Loucy (cell line): ENCODE measurements at regions not wholly inside any gene's neighbourhood (a gene's known extent, or its start where the extent isn't known, plus 50 kb on each side); places are given as distances from the start of the nearest gene placed in this dataset.

Experiments used
- H2AFZ ChIP-seq: fragments of 200-600 bp; sonication (generic); 2 replicates; pipeline ENCODE4 v1.6.0; 2016; ENCODE audit warnings: antibody characterized with exemption, mild to moderate bottlenecking, low read length, moderate library complexity
- H3F3A ChIP-seq: fragments of 200-600 bp; 2 replicates; pipeline ENCODE4 v1.6.0; 2016; ENCODE audit warnings: antibody characterized with exemption, low read depth, mild to moderate bottlenecking
- H3K27me3 ChIP-seq: fragments of 200-600 bp; sonication (generic); 2 replicates; pipeline ENCODE4 v1.6.1; 2014; ENCODE audit warnings: low read length, mild to moderate bottlenecking; ENCODE audit not compliant: insufficient read depth, poor library complexity, severe bottlenecking
- H3K36me3 ChIP-seq: fragments of 200-600 bp; sonication (generic); 2 replicates; pipeline ENCODE4 v1.6.1; 2016; ENCODE audit warnings: low read length; ENCODE audit not compliant: insufficient read depth
- H3K4me1 ChIP-seq: fragments of 200-600 bp; sonication (generic); 2 replicates; pipeline ENCODE4 v1.5.1; 2014; ENCODE audit warnings: low read length, mild to moderate bottlenecking; ENCODE audit not compliant: insufficient read depth, poor library complexity, severe bottlenecking
- H3K4me2 ChIP-seq: fragments of 200-600 bp; sonication (generic); 2 replicates; pipeline ENCODE4 v1.6.0; 2014; ENCODE audit warnings: antibody characterized with exemption, low read length, low read depth, mild to moderate bottlenecking; ENCODE audit not compliant: poor library complexity, severe bottlenecking
- H3K4me3 ChIP-seq: fragments of 200-600 bp; sonication (generic); 2 replicates; pipeline ENCODE4 v1.5.1; 2014; ENCODE audit warnings: low read length, mild to moderate bottlenecking, mixed read lengths; ENCODE audit not compliant: poor library complexity, severe bottlenecking
- H3K79me2 ChIP-seq: fragments of 200-600 bp; sonication (generic); 2 replicates; pipeline ENCODE4 v1.6.1; 2014; ENCODE audit warnings: low read length; ENCODE audit not compliant: insufficient read depth
- H3K9ac ChIP-seq: fragments of 200-600 bp; sonication (generic); 2 replicates; pipeline ENCODE4 v1.6.0; 2014; ENCODE audit warnings: mild to moderate bottlenecking, low read depth, low read length, moderate library complexity; ENCODE audit not compliant: poor library complexity, severe bottlenecking
- H3K9me2 ChIP-seq: fragments of 200-600 bp; sonication (generic); replicated peaks from 2 replicates; pipeline ENCODE4 v1.6.1; 2016; ENCODE audit warnings: low read depth, low read length, mixed read lengths
- H3K9me3 ChIP-seq: fragments of 200-600 bp; sonication (generic); 2 replicates; pipeline ENCODE4 v1.6.1; 2014; ENCODE audit warnings: mild to moderate bottlenecking, antibody characterized with exemption, low read length, low read depth; ENCODE audit not compliant: insufficient read depth
- H4K20me1 ChIP-seq: fragments of 200-600 bp; sonication (generic); 2 replicates; pipeline ENCODE4 v1.6.0; 2014; ENCODE audit warnings: antibody characterized with exemption, low read length, mild to moderate bottlenecking; ENCODE audit not compliant: insufficient read depth, poor library complexity, severe bottlenecking
- EZH2phosphoT487 ChIP-seq: fragments of 200-600 bp; IDR thresholded peaks from 2 replicates; pipeline ENCODE4 v1.6.1; 2018; ENCODE audit warnings: antibody characterized with exemption, mild to moderate bottlenecking, moderate library complexity, borderline replicate concordance
- TF ChIP-seq, protein P1 (sequence below): fragments of 200-600 bp; sonication (generic); conservative IDR thresholded peaks from 2 replicates; pipeline ENCODE4 v1.5.1; 2014; ENCODE audit warnings: mild to moderate bottlenecking, antibody characterized with exemption, low read length

DNA sequence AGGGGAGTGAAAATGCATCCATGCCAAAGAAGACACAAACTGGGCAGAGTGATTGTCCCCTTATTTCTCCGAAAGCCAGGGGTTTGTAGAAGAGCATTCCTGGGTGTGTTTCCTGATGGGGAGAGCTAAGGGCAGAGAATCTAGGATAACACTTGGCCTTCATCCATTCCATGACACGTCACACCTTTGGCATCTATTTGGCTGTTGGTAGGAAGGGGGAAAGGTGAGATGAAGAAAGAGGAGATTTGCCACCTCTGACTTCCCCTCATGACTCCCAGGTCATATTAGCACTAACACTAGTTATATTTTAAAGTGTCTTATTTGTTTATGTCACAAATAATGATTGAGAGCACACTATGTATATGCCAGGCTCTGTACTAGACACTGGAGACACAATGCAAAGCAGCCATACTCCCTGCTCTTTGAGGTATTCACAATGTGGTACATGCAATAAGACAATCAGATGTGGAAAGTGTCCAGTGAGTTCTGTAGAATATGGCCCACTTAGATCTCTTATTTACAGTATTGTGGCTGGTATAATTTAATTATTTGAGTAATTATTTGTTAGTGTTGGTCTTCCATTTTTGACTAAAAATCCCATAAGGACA, 54.5 kb upstream of the GADD45A start:
- Histone ChIP-seq H3K9me3 (no peaks in the 10 kb centered on the region), H3K9ac (no peak overlapping the region), H4K20me1 (no peaks in the 10 kb centered on the region), H3K4me3 (no peak overlapping the region), H3K9me2 (no peaks in the 10 kb centered on the region), H3F3A (no peaks in the 10 kb centered on the region), H3K27me3 (no peaks in the 10 kb centered on the region), H2AFZ (no peak overlapping the region), H3K4me1 (peaks cover 4% of the 10 kb centered on the region), H3K79me2 (no peaks in the 10 kb centered on the region), H3K4me2 (no peak overlapping the region), H3K36me3 (no peaks in the 10 kb centered on the region)
- no peak for TF ChIP-seq EZH2phosphoT487
- TF ChIP-seq, protein P1, sequence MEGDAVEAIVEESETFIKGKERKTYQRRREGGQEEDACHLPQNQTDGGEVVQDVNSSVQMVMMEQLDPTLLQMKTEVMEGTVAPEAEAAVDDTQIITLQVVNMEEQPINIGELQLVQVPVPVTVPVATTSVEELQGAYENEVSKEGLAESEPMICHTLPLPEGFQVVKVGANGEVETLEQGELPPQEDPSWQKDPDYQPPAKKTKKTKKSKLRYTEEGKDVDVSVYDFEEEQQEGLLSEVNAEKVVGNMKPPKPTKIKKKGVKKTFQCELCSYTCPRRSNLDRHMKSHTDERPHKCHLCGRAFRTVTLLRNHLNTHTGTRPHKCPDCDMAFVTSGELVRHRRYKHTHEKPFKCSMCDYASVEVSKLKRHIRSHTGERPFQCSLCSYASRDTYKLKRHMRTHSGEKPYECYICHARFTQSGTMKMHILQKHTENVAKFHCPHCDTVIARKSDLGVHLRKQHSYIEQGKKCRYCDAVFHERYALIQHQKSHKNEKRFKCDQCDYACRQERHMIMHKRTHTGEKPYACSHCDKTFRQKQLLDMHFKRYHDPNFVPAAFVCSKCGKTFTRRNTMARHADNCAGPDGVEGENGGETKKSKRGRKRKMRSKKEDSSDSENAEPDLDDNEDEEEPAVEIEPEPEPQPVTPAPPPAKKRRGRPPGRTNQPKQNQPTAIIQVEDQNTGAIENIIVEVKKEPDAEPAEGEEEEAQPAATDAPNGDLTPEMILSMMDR: no peak

DNA sequence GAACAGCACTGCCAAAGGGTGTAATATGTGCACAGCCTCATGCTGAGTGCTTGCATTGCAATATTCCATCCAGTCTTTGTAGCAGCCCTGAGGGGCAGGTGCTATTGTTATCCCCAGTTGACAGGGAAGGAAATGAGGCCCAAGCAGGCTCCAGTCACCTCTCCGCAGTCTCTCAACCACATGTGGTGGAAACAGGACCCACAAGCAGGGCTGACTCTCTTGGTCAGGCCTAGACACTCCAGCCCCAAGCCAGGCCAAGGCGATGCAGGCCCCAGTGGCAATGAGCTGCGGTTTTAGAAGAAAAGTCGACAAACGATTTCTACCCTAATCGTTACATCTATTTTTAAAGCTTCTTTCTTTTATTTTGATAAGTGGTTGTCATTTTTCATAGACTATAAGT, 52.6 kb upstream of the GADD45A start:
- Histone ChIP-seq H3F3A (no peaks in the 10 kb centered on the region), H2AFZ (no peak overlapping the region), H3K4me2 (no peak overlapping the region), H3K79me2 (no peaks in the 10 kb centered on the region), H3K4me3 (no peak overlapping the region), H3K9me3 (no peaks in the 10 kb centered on the region), H3K9ac (no peak overlapping the region), H3K27me3 (no peaks in the 10 kb centered on the region), H3K4me1 (peaks cover 10% of the 10 kb centered on the region), H4K20me1 (no peaks in the 10 kb centered on the region), H3K36me3 (no peaks in the 10 kb centered on the region), H3K9me2 (no peaks in the 10 kb centered on the region)
- TF ChIP-seq, protein P1: no peak
- TF ChIP-seq EZH2phosphoT487: no peak

DNA sequence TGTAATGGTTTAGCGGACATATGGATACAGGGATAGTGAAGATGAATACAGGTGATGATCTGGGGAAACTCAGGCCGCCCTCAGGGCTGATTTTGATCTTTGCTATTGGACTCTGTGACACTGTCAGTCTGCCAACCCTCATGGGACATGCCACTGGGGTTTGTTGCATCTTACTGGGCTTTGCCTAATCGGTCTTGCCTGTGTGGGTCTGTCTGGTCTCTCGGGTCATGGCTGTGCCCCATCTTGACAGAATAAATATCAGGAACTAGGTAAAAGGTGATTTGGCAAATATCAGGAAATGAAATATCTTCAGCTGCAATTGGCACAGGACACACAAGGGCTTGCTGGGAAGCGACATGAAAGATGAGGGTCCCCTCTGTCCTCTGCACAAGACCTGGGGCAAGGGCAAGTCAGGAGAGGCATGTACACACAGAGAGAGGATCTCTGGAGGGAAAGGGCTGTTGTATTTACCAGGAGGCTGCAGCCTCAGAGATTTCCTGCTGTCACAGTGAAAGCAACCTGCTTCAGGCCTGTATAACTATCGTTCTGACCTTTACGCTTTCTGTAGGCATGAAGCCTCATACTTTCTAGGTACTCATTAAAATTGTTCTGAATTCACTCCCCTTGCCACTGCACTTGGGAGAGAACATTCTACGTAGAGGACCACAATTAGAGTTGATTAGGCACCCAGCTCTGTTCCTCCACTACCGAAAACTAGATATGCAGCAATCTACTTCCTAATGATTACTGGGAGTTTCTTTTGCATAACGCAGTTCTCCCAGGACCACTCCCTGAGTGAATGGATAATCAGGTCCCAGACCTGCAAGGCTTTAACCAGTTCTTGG, 52.0 kb upstream of the GADD45A start:
- H3K9me3 ChIP-seq: no peaks in the 10 kb centered on the region
- H3K36me3 ChIP-seq: no peaks in the 10 kb centered on the region
- H3K4me2 ChIP-seq: no peak overlapping the region
- H3K9ac ChIP-seq: no peak overlapping the region
- no peaks in the 10 kb centered on the region for H3K79me2 ChIP-seq
- H3K4me1 ChIP-seq: peaks cover 10% of the 10 kb centered on the region
- TF ChIP-seq, protein P1: no peak
- TF ChIP-seq EZH2phosphoT487: no peak
- no peak overlapping the region for H3K4me3 ChIP-seq
- H4K20me1 ChIP-seq: no peaks in the 10 kb centered on the region
- H3K9me2 ChIP-seq: no peaks in the 10 kb centered on the region
- no peaks in the 10 kb centered on the region for H3K27me3 ChIP-seq
- no peaks in the 10 kb centered on the region for H3F3A ChIP-seq
- no peak overlapping the region for H2AFZ ChIP-seq
